ENCODE measurements at regions not wholly inside any gene's neighbourhood (a gene's known extent, or its start where the extent isn't known, plus 50 kb on each side); places are given as distances from the start of the nearest gene placed in this dataset.

DNA sequence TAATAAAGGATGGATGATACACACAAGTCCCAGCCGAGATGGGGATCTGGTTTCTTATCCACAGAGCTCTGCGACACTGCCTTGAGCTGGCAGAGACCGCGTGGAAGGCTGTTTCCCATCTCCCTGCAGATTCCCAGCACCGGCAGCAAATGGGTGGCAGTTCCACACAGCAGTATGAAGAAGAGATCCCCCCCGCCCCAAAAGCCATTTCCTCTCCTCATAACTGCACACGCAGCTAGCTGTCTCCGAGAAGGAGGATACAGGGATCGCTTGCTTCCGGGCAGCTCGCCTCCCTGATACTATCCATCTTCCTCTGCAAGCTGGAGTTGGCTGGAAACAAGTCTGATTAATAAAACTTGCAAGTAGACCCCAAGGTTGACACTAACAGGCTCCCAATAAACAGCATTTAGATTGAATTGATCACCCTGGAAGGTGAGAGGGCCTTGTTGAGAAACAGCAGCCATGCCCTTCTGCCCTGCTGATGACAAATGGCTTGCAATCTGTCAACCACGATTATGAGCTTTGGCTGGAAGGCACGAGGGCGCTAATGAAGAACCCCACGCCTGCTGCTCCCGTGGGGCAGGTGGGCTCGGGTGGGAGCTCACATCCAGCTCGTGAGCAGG, 642.3 kb downstream of the AJAP1 start:
- no peaks in the 10 kb centered on the region for H3K36me3 ChIP-seq
- peaks cover 0 to 4% (median 0%) of the 10 kb centered on the region in 3 donors for H3K27me3 ChIP-seq
- no peak overlapping the region for H3K27ac ChIP-seq
- no peaks in the 10 kb centered on the region for H3K9me3 ChIP-seq
- TF ChIP-seq, protein P1, sequence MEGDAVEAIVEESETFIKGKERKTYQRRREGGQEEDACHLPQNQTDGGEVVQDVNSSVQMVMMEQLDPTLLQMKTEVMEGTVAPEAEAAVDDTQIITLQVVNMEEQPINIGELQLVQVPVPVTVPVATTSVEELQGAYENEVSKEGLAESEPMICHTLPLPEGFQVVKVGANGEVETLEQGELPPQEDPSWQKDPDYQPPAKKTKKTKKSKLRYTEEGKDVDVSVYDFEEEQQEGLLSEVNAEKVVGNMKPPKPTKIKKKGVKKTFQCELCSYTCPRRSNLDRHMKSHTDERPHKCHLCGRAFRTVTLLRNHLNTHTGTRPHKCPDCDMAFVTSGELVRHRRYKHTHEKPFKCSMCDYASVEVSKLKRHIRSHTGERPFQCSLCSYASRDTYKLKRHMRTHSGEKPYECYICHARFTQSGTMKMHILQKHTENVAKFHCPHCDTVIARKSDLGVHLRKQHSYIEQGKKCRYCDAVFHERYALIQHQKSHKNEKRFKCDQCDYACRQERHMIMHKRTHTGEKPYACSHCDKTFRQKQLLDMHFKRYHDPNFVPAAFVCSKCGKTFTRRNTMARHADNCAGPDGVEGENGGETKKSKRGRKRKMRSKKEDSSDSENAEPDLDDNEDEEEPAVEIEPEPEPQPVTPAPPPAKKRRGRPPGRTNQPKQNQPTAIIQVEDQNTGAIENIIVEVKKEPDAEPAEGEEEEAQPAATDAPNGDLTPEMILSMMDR (IDR thresholded peaks at IDR 0.05 in 4 of 5, conservative IDR thresholded peaks at IDR 0.05 in 1 of 5), result no peak
- TF ChIP-seq POLR2A (IDR thresholded peaks at IDR 0.05), result no peak
- H3K4me3 ChIP-seq, result no peak overlapping the region
- intact Hi-C loops (cut with DNase I; ENCODE audit: low total_unique reads) (no loop called here), in situ Hi-C loops (cut with MboI; ENCODE audit: low sequenced_read_pairs in 4 of 4) (no loop called here)
- H3K4me1 ChIP-seq, result no peaks in the 10 kb centered on the region
- DNase-seq, result no peak
- ATAC-seq, result no peak

DNA sequence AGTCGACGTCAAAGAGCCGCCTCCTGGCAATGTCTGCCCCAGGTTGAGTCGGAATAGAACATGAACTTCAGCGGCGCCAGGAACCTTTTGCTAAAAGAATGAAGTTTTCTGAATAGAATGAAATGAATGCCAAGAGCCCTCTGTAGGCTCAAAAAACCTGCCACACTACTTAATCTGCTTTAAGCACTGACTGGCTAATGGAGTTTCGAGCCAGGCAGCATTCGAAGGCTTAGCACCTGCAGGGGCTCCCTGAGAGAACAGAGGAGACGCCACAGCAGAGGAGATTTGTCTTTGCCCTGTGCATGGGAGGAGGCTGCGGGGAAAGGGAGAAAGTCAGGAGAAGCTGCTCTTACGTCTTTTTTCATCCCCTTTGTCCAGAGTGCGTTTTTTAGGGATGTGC, 641.7 kb downstream of the AJAP1 start:
- H3K9me3 ChIP-seq, result no peaks in the 10 kb centered on the region
- H3K27ac ChIP-seq, result no peak overlapping the region
- H3K27me3 ChIP-seq, result peaks cover 0 to 4% (median 0%) of the 10 kb centered on the region in 3 donors
- no peaks in the 10 kb centered on the region for H3K4me1 ChIP-seq
- TF ChIP-seq POLR2A (IDR thresholded peaks at IDR 0.05), result no peak
- TF ChIP-seq, protein P1 (IDR thresholded peaks at IDR 0.05 in 4 of 5, conservative IDR thresholded peaks at IDR 0.05 in 1 of 5), result no peak
- DNase-seq (no peak), ATAC-seq (no peak)
- in situ Hi-C loops (cut with MboI; ENCODE audit: low sequenced_read_pairs in 4 of 4), result no loop called here
- H3K36me3 ChIP-seq, result no peaks in the 10 kb centered on the region
- no peak overlapping the region for H3K4me3 ChIP-seq
- intact Hi-C loops (cut with DNase I; ENCODE audit: low total_unique reads), result no loop called here

GRCh38 chr1:5291889-5292288, 637.5 kb downstream of the AJAP1 start:
- ATAC-seq (no peak), DNase-seq (no peak)
- intact Hi-C loops (cut with DNase I; ENCODE audit: low total_unique reads) (no loop called here), in situ Hi-C loops (cut with MboI; ENCODE audit: low sequenced_read_pairs in 4 of 4) (no loop called here)
- Histone ChIP-seq H3K27ac (no peak overlapping the region), H3K27me3 (peaks cover 0 to 4% (median 0%) of the 10 kb centered on the region in 3 donors), H3K36me3 (no peaks in the 10 kb centered on the region), H3K4me3 (no peak overlapping the region), H3K4me1 (no peaks in the 10 kb centered on the region), H3K9me3 (no peaks in the 10 kb centered on the region)
- TF ChIP-seq, protein P1 (IDR thresholded peaks at IDR 0.05 in 4 of 5, conservative IDR thresholded peaks at IDR 0.05 in 1 of 5), result no peak
- no peak for TF ChIP-seq POLR2A (IDR thresholded peaks at IDR 0.05)

GRCh38 chr1:5287178-5288150, 633.1 kb downstream of the AJAP1 start:
- in situ Hi-C loops (cut with MboI; ENCODE audit: low sequenced_read_pairs in 4 of 4), result no loop called here
- no peak for ATAC-seq

More at GRCh38 chr1:5287178-5288150, 633.1 kb downstream of the AJAP1 start:
- no peak for DNase-seq
- Histone ChIP-seq H3K4me1 (no peaks in the 10 kb centered on the region), H3K27ac (no peak overlapping the region), H3K36me3 (no peaks in the 10 kb centered on the region), H3K27me3 (no peaks in the 10 kb centered on the region), H3K4me3 (no peak overlapping the region), H3K9me3 (no peaks in the 10 kb centered on the region)
- intact Hi-C loops (cut with DNase I; ENCODE audit: low total_unique reads), result no loop called here
- TF ChIP-seq, protein P1 (IDR thresholded peaks at IDR 0.05 in 4 of 5, conservative IDR thresholded peaks at IDR 0.05 in 1 of 5), result no peak
- TF ChIP-seq POLR2A (IDR thresholded peaks at IDR 0.05), result no peak

Data from gastrocnemius medialis (tissue), 4 donors.